ENCODE measurements at regions not wholly inside any gene's neighbourhood (a gene's known extent, or its start where the extent isn't known, plus 50 kb on each side); places are given as distances from the start of the nearest gene placed in this dataset.

GRCh38 chr2:23127465-23127864, 257.5 kb upstream of the KLHL29 start (continued):
- no peak for TF ChIP-seq SRSF4 (IDR thresholded peaks at IDR 0.05; ENCODE audit: low read depth, low read length, poor library complexity, severe bottlenecking)
- no peak for TF ChIP-seq ZNF766 (CRISPR knock-in tag; IDR thresholded peaks at IDR 0.05; ENCODE audit: borderline replicate concordance)
- peak; percentile 61 for TF ChIP-seq HIC2 (CRISPR knock-in tag; IDR thresholded peaks at IDR 0.05; ENCODE audit: low read depth)
- no peak for TF ChIP-seq ZNF431 (CRISPR knock-in tag; IDR thresholded peaks at IDR 0.05; ENCODE audit: borderline replicate concordance, low read depth)
- no peak for TF ChIP-seq ZNF713 (CRISPR knock-in tag; IDR thresholded peaks at IDR 0.05)
- TF ChIP-seq GZF1 (CRISPR knock-in tag; IDR thresholded peaks at IDR 0.05): no peak
- TF ChIP-seq SMARCE1 (IDR thresholded peaks at IDR 0.05; ENCODE audit: borderline replicate concordance): no peak
- TF ChIP-seq HNF4G (IDR thresholded peaks at IDR 0.05; ENCODE audit: borderline replicate concordance, low read depth, low read length): peak; percentile 27; the same call in 1 of the 2 replicates
- TF ChIP-seq HNF4G (CRISPR knock-in tag; IDR thresholded peaks at IDR 0.05; ENCODE audit: borderline replicate concordance, low read depth): no peak
- TF ChIP-seq CTCF (CRISPR knock-in tag; IDR thresholded peaks at IDR 0.05): 0 out of 2 replicates have a peak, but pooled peaks have one; percentile 14
- no peak for TF ChIP-seq ZBTB38 (CRISPR knock-in tag; IDR thresholded peaks at IDR 0.05)
- TF ChIP-seq REST (IDR thresholded peaks at IDR 0.05; ENCODE audit: borderline replicate concordance in 1 of 2, low read depth in 1 of 2, low read length in 2 of 2): no peak
- TF ChIP-seq ZNF607 (CRISPR knock-in tag; IDR thresholded peaks at IDR 0.05; ENCODE audit: borderline replicate concordance): no peak
- TF ChIP-seq ZNF24 (IDR thresholded peaks at IDR 0.05): no peak
- TF ChIP-seq HNF1A (IDR thresholded peaks at IDR 0.05; ENCODE audit: low read depth): 0 out of 2 replicates have a peak, but pooled peaks have one; percentile 29
- TF ChIP-seq HNF1A (CRISPR knock-in tag; IDR thresholded peaks at IDR 0.05; ENCODE audit: borderline replicate concordance): no peak
- no peak for TF ChIP-seq HMG20B (CRISPR knock-in tag; conservative IDR thresholded peaks at IDR 0.05)
- TF ChIP-seq TSC22D2 (CRISPR knock-in tag; IDR thresholded peaks at IDR 0.05; ENCODE audit: borderline replicate concordance): no peak
- no peak for TF ChIP-seq ZFAT (CRISPR knock-in tag; conservative IDR thresholded peaks at IDR 0.05)
- TF ChIP-seq HNF4A (CRISPR knock-in tag; IDR thresholded peaks at IDR 0.05): peak; percentile 73

Data from HepG2 (cell line).